RWPE2 (cell line): ENCODE measurements at regions not wholly inside any gene's neighbourhood (a gene's known extent, or its start where the extent isn't known, plus 50 kb on each side); places are given as distances from the start of the nearest gene placed in this dataset.
A peak's percentile ranks its signal among the peaks of the same experiment; 100 is the strongest.

ENCODE experiments used
- ATAC-seq: fragments of 200-7000 bp; cut with Tn5 transposase; 3 replicates; pipeline ENCODE4 v1.9.1; 2021; ENCODE audit warnings: low read depth
- DNase-seq: peaks from one replicate; pipeline ENCODE4 v3.0.0-alpha.2; 2020; ENCODE audit warnings: low spot score
- H3K27ac ChIP-seq: fragments of 450-650 bp; 2 replicates; pipeline ENCODE4 v1.5.1; 2017; ENCODE audit warnings: mild to moderate bottlenecking; ENCODE audit not compliant: poor library complexity, severe bottlenecking
- H3K27me3 ChIP-seq: fragments of 250-450 bp; sonication (Bioruptor Pico); 2 replicates; pipeline ENCODE4 v1.5.1; 2021; ENCODE audit warnings: mild to moderate bottlenecking, moderate library complexity; ENCODE audit not compliant: insufficient read depth, poor library complexity, severe bottlenecking
- H3K36me3 ChIP-seq: fragments of 250-450 bp; sonication (Bioruptor Pico); 2 replicates; pipeline ENCODE4 v1.5.1; 2020; ENCODE audit warnings: low read depth, mild to moderate bottlenecking, moderate library complexity
- H3K4me1 ChIP-seq: fragments of 250-450 bp; sonication (Bioruptor Pico); 2 replicates; pipeline ENCODE4 v1.5.1; 2021; ENCODE audit warnings: mild to moderate bottlenecking, moderate library complexity; ENCODE audit not compliant: insufficient read depth, poor library complexity, severe bottlenecking
- H3K4me3 ChIP-seq: fragments of 250-450 bp; sonication (Bioruptor Pico); 2 replicates; pipeline ENCODE4 v1.5.1; 2021; ENCODE audit warnings: mild to moderate bottlenecking, moderate library complexity; ENCODE audit not compliant: severe bottlenecking
- H3K9me3 ChIP-seq: fragments of 250-450 bp; sonication (Bioruptor Pico); 2 replicates; pipeline ENCODE4 v1.5.1; 2021; ENCODE audit warnings: mild to moderate bottlenecking, moderate library complexity; ENCODE audit not compliant: severe bottlenecking
- TF ChIP-seq, protein P1 (sequence below): fragments of 450-650 bp; IDR thresholded peaks from one replicate; pipeline ENCODE4 v1.5.1; 2017; ENCODE audit warnings: mild to moderate bottlenecking, moderate library complexity; ENCODE audit not compliant: poor library complexity, severe bottlenecking

DNA sequence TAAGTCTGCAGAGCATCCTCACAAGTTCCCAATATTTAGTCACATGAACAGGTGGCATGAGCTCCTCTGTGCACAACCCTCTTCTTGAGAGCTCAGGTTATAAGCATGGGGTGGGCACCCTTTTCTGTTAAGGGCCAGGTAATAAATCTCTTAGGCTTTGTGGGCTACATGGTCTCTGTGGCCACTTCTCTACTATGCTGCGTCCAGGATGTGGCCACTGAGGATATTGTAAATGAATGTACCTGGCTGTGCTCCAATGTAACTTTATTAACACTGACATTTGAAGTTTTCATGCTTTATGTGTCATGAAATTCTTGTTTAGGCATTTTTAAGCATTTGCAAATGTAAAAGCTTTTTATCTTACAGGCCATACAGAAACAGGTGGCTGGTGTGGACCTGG lies 116.8 kb upstream of the ST6GAL2 start:
- H3K4me1 ChIP-seq = no peaks in the 10 kb centered on the region
- H3K9me3 ChIP-seq = no peaks in the 10 kb centered on the region
- peak overlapping the region; percentile 53 for H3K27ac ChIP-seq
- TF ChIP-seq, protein P1, sequence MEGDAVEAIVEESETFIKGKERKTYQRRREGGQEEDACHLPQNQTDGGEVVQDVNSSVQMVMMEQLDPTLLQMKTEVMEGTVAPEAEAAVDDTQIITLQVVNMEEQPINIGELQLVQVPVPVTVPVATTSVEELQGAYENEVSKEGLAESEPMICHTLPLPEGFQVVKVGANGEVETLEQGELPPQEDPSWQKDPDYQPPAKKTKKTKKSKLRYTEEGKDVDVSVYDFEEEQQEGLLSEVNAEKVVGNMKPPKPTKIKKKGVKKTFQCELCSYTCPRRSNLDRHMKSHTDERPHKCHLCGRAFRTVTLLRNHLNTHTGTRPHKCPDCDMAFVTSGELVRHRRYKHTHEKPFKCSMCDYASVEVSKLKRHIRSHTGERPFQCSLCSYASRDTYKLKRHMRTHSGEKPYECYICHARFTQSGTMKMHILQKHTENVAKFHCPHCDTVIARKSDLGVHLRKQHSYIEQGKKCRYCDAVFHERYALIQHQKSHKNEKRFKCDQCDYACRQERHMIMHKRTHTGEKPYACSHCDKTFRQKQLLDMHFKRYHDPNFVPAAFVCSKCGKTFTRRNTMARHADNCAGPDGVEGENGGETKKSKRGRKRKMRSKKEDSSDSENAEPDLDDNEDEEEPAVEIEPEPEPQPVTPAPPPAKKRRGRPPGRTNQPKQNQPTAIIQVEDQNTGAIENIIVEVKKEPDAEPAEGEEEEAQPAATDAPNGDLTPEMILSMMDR = no peak
- no peaks in the 10 kb centered on the region for H3K27me3 ChIP-seq
- DNase-seq (no peak), ATAC-seq (peak; percentile 56)
- no peak overlapping the region for H3K4me3 ChIP-seq
- no peaks in the 10 kb centered on the region for H3K36me3 ChIP-seq

DNA sequence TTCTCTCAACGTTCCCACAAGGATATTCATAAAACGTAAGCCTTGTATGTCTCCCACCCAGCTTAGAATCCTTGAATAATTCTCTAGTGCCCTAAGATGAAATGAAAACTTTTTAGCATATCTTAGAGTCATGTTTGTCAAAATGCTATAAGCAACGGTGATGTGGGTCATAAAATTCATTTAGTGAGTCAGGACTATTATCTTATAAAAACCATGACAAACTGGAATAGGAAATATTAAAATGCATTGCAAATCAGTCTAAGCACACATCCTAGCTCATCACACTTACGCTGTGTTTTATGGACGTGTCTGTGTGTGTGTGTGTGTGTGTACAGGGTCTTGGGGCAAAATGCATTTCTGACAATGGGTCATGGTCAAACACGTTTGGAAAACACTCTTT lies 119.9 kb upstream of the ST6GAL2 start:
- Histone ChIP-seq H3K27ac (no peak overlapping the region), H3K9me3 (no peaks in the 10 kb centered on the region), H3K4me3 (no peak overlapping the region), H3K4me1 (no peaks in the 10 kb centered on the region), H3K27me3 (no peaks in the 10 kb centered on the region), H3K36me3 (no peaks in the 10 kb centered on the region)
- no peak for DNase-seq
- no peak for ATAC-seq
- TF ChIP-seq, protein P1 = no peak

DNA sequence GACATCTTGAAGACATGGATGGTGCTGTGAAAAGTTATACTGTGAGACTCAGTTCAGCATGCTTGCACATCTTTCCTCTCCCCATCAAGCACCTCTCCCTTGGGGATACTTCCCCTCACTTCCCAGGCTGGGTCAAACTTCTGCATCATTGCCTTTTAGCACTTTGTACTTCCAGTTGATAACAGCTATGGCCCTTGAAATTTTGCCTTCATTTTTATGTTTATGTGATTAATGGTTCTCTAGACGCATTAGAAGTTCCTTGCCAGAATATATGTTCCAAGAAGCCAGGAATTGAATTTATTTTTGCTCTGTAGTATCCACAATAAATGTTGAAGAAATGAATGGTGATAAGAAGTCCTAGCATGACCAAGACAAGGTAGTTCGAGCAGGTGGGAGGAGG lies 120.9 kb upstream of the ST6GAL2 start:
- H3K27me3 ChIP-seq = no peaks in the 10 kb centered on the region
- DNase-seq (no peak), ATAC-seq (no peak)
- no peak overlapping the region for H3K4me3 ChIP-seq
- H3K4me1 ChIP-seq = no peaks in the 10 kb centered on the region
- TF ChIP-seq, protein P1 = no peak
- no peaks in the 10 kb centered on the region for H3K9me3 ChIP-seq
- no peaks in the 10 kb centered on the region for H3K36me3 ChIP-seq
- no peak overlapping the region for H3K27ac ChIP-seq

DNA sequence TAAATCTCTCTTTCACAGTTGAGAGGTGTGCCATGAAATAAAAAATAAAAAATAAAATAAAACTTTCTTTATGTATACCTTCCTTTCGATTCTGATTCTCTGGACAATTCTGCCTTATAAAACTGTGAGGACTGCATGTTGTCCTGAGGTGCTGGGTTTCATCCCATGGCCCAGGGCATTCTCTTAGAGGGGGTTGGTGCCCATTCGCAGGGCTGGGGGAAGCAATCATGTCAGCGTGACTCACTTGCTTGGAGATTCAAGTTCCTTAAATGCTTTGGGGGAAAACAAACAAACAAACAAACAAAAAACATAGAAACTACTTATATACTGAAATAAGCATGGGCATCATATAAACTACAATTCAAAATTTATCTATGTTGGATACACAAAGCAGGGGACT lies 122.0 kb upstream of the ST6GAL2 start:
- ATAC-seq (no peak), DNase-seq (no peak)
- Histone ChIP-seq H3K4me3 (no peak overlapping the region), H3K4me1 (no peaks in the 10 kb centered on the region), H3K27ac (no peak overlapping the region), H3K36me3 (no peaks in the 10 kb centered on the region), H3K27me3 (no peaks in the 10 kb centered on the region), H3K9me3 (no peaks in the 10 kb centered on the region)
- TF ChIP-seq, protein P1 = no peak

GRCh38 chr2:107008843-107009242 lies 122.9 kb upstream of the ST6GAL2 start:
- no peak for ATAC-seq
- Histone ChIP-seq H3K27ac (no peak overlapping the region), H3K9me3 (no peaks in the 10 kb centered on the region), H3K4me3 (no peak overlapping the region), H3K4me1 (no peaks in the 10 kb centered on the region), H3K27me3 (no peaks in the 10 kb centered on the region), H3K36me3 (no peaks in the 10 kb centered on the region)
- TF ChIP-seq, protein P1 = no peak
- DNase-seq = no peak
